H1 (cell line): ENCODE measurements at regions not wholly inside any gene's neighbourhood (a gene's known extent, or its start where the extent isn't known, plus 50 kb on each side); places are given as distances from the start of the nearest gene placed in this dataset.

Experiments used
- CTCF ChIA-PET: fragments of 300-600 bp; sonication (Branson Sonifier 250); formaldehyde crosslinking; loops from one replicate; lab custom pipeline; 2021; ENCODE audit not compliant: partially characterized antibody; lab: Charles Lee
- POLR2A ChIA-PET: fragments of 300-600 bp; sonication (Branson Sonifier 250); formaldehyde crosslinking; loops from one replicate; lab custom pipeline; 2021; ENCODE audit warnings: inconsistent platforms; ENCODE audit not compliant: partially characterized antibody; lab: Charles Lee
- DNase-seq, 2 experiments: peaks; one replicate each; pipeline versions ENCODE4 v3.0.0 to v3.0.0-alpha.2; 2010 to 2022; ENCODE audit warnings: low spot score in 2 of 2, low read depth in 1 of 2, mixed read lengths in 1 of 2
- FAIRE-seq: peaks from 2 replicates; lab custom pipeline; 2011; peaks lifted over from hg19 to GRCh38; lab: Jason Lieb, UNC
- H2AFZ ChIP-seq: 2 replicates; pipeline ENCODE4 v1.8.1; 2012; ENCODE audit warnings: low read length, inconsistent platforms
- H2AK5ac ChIP-seq: 2 replicates; pipeline ENCODE4 v1.6.1; 2013; ENCODE audit warnings: low read depth, low read length
- H2BK120ac ChIP-seq: replicated peaks from 2 replicates; pipeline ENCODE3; 2013; ENCODE audit warnings: low read depth, low read length, inconsistent platforms
- H2BK12ac ChIP-seq: 2 replicates; pipeline ENCODE4 v1.6.1; 2013; ENCODE audit warnings: low read depth, low read length
- H2BK15ac ChIP-seq: 2 replicates; pipeline ENCODE4 v1.6.1; 2013; ENCODE audit warnings: low read length
- H2BK20ac ChIP-seq: 2 replicates; pipeline ENCODE4 v1.6.1; 2013; ENCODE audit warnings: low read length
- H2BK5ac ChIP-seq: 2 replicates; pipeline ENCODE4 v1.6.1; 2013; ENCODE audit warnings: low read depth, low read length
- H3K14ac ChIP-seq: 2 replicates; pipeline ENCODE4 v1.6.1; 2013; ENCODE audit warnings: inconsistent platforms; ENCODE audit not compliant: insufficient read length
- H3K18ac ChIP-seq: 2 replicates; pipeline ENCODE4 v1.6.1; 2013; ENCODE audit warnings: low read length; ENCODE audit errors: extremely low read depth
- H3K23ac ChIP-seq: 2 replicates; pipeline ENCODE4 v1.6.1; 2013; ENCODE audit warnings: inconsistent platforms; ENCODE audit not compliant: insufficient read length
- H3K23me2 ChIP-seq: 2 replicates; pipeline ENCODE4 v1.6.1; 2013; ENCODE audit warnings: low read depth, low read length
- H3K27ac ChIP-seq: 2 replicates; pipeline ENCODE4 v1.6.1; 2011; ENCODE audit warnings: low read depth, low read length, inconsistent platforms
- H3K27me3 ChIP-seq, 4 experiments: replicated peaks in 1 of 4; 1 replicate in 1 of 4; 2 replicates in 3 of 4; pipeline versions ENCODE4 v1.6.1 to v1.8.1; 2011 to 2013; ENCODE audit warnings: low read length in 3 of 4, mild to moderate bottlenecking in 3 of 4, inconsistent platforms in 2 of 4, mixed read lengths in 2 of 4, moderate library complexity in 1 of 4; ENCODE audit not compliant: control insufficient read depth in 3 of 4, insufficient read depth in 3 of 4; ENCODE audit errors: extremely low read depth in 1 of 4
- H3K36me3 ChIP-seq, 4 experiments: 2 replicates each; pipeline versions ENCODE4 v1.6.1 to v1.8.1; 2011 to 2013; ENCODE audit warnings: mild to moderate bottlenecking in 4 of 4, low read length in 3 of 4, moderate library complexity in 2 of 4, control low read depth in 1 of 4, inconsistent platforms in 1 of 4; ENCODE audit not compliant: insufficient read depth in 4 of 4, control insufficient read depth in 2 of 4
- H3K4ac ChIP-seq: replicated peaks from 2 replicates; pipeline ENCODE3; 2013; ENCODE audit warnings: low read length, low read depth, mixed read lengths, inconsistent platforms; ENCODE audit not compliant: insufficient read length
- H3K4me1 ChIP-seq, 4 experiments: replicated peaks in 1 of 4; 1 replicate in 1 of 4; 2 replicates in 3 of 4; pipeline versions ENCODE4 v1.6.1 to v1.8.1; 2011 to 2013; ENCODE audit warnings: low read length in 3 of 4, inconsistent platforms in 2 of 4, mixed read lengths in 1 of 4; ENCODE audit not compliant: insufficient read depth in 4 of 4, control insufficient read depth in 3 of 4
- H3K4me2 ChIP-seq, 2 experiments: 2 replicates each; pipeline versions ENCODE4 v1.6.1 to v1.8.1; 2011 to 2013; ENCODE audit warnings: low read depth in 2 of 2, low read length in 2 of 2, control low read depth in 1 of 2, inconsistent platforms in 1 of 2, mild to moderate bottlenecking in 1 of 2; ENCODE audit not compliant: insufficient read depth in 1 of 2
- H3K4me3 ChIP-seq, 4 experiments: fragments of 200-600, 300-600 bp in 1 of 4; sonication (generic), shearing (Covaris generic), sonication (Bioruptor Twin) in 1 of 4; 2 replicates each; pipeline versions ENCODE4 v1.5.1 to v1.8.1; 2011 to 2016; ENCODE audit warnings: low read length in 4 of 4, low read depth in 3 of 4, control low read depth in 2 of 4, inconsistent platforms in 2 of 4, mild to moderate bottlenecking in 2 of 4, mixed read lengths in 1 of 4, moderate library complexity in 1 of 4; ENCODE audit not compliant: insufficient read depth in 2 of 4; ENCODE audit errors: extremely low read depth in 1 of 4
- H3K56ac ChIP-seq: replicated peaks from 2 replicates; pipeline ENCODE3; 2013; ENCODE audit warnings: low read depth, mild to moderate bottlenecking, mixed read lengths, low read length, inconsistent platforms; ENCODE audit not compliant: insufficient read length
- H3K79me1 ChIP-seq: 2 replicates; pipeline ENCODE4 v1.6.1; 2013; ENCODE audit warnings: low read depth, low read length, control low read depth
- H3K79me2 ChIP-seq, 2 experiments: 2 replicates each; pipeline versions ENCODE4 v1.6.1 to v1.8.1; 2012 to 2013; ENCODE audit warnings: low read length in 2 of 2, mild to moderate bottlenecking in 2 of 2, inconsistent platforms in 1 of 2; ENCODE audit not compliant: insufficient read depth in 2 of 2, control insufficient read depth in 1 of 2
- H3K9ac ChIP-seq, 4 experiments: replicated peaks in 1 of 4; 1 replicate in 1 of 4; 2 replicates in 3 of 4; pipeline versions ENCODE4 v1.6.1 to v1.8.1; 2011 to 2013; ENCODE audit warnings: low read depth in 3 of 4, low read length in 3 of 4, control low read depth in 2 of 4, mild to moderate bottlenecking in 2 of 4, moderate library complexity in 2 of 4, inconsistent platforms in 1 of 4; ENCODE audit errors: extremely low read depth in 1 of 4
- H3K9me3 ChIP-seq, 2 experiments: 2 replicates each; pipeline versions ENCODE4 v1.6.1 to v1.8.1; 2012 to 2013; ENCODE audit warnings: mild to moderate bottlenecking in 2 of 2, moderate library complexity in 2 of 2, control low read depth in 1 of 2, inconsistent platforms in 1 of 2, low read depth in 1 of 2, low read length in 1 of 2, mixed read lengths in 1 of 2; ENCODE audit not compliant: insufficient read depth in 2 of 2
- H4K20me1 ChIP-seq, 2 experiments: replicated peaks in 1 of 2; 2 replicates each; pipeline versions ENCODE3 to v1.8.1; 2011 to 2013; ENCODE audit warnings: inconsistent platforms in 2 of 2, low read length in 2 of 2, mild to moderate bottlenecking in 1 of 2; ENCODE audit not compliant: insufficient read depth in 2 of 2, control insufficient read depth in 1 of 2
- H4K5ac ChIP-seq: 2 replicates; pipeline ENCODE4 v1.6.1; 2013; ENCODE audit warnings: low read length, low read depth, mixed read lengths, inconsistent platforms; ENCODE audit not compliant: insufficient read length
- H4K8ac ChIP-seq: 2 replicates; pipeline ENCODE4 v1.8.0; 2013; ENCODE audit warnings: mild to moderate bottlenecking, moderate library complexity, low read length, inconsistent platforms; ENCODE audit not compliant: insufficient read depth; ENCODE audit errors: extremely low read depth
- H4K91ac ChIP-seq: replicated peaks from 2 replicates; pipeline ENCODE3; 2013; ENCODE audit warnings: low read length, mixed read lengths, inconsistent platforms; ENCODE audit not compliant: insufficient read length
- BACH1 ChIP-seq: IDR thresholded peaks from 2 replicates; pipeline ENCODE4 v1.6.1; 2012; ENCODE audit warnings: low read length, improper control_type of control experiment
- BCL11A ChIP-seq, 2 experiments: IDR thresholded peaks; one replicate each; pipeline ENCODE4 v1.6.1; 2011; ENCODE audit warnings: low read depth in 2 of 2, low read length in 2 of 2, mild to moderate bottlenecking in 2 of 2
- CBX5 ChIP-seq: fragments of 300-800, 300-1000 bp; sonication (generic); IDR thresholded peaks from 2 replicates; pipeline ENCODE4 v1.7.1; 2016; ENCODE audit warnings: antibody characterized with exemption, low read length, low read depth
- CEBPB ChIP-seq: IDR thresholded peaks from 2 replicates; pipeline ENCODE4 v1.6.1; 2012; ENCODE audit warnings: low read depth, low read length
- HDAC2 ChIP-seq, 2 experiments: fragments of 300-600 bp in 1 of 2; sonication (generic) in 1 of 2; IDR thresholded peaks; 2 replicates each; pipeline ENCODE4 v1.6.1; 2011 to 2012; ENCODE audit warnings: low read depth in 2 of 2, low read length in 2 of 2, mild to moderate bottlenecking in 2 of 2, moderate library complexity in 2 of 2, borderline replicate concordance in 1 of 2, inconsistent platforms in 1 of 2
- KDM1A ChIP-seq: fragments of 200-600, 300-600 bp; sonication (generic); IDR thresholded peaks from 2 replicates; pipeline ENCODE4 v1.7.1; 2016; ENCODE audit warnings: mild to moderate bottlenecking, low read length, borderline replicate concordance
- NRF1 ChIP-seq: IDR thresholded peaks from 2 replicates; pipeline ENCODE4 v1.6.1; 2011; ENCODE audit warnings: mild to moderate bottlenecking, low read depth, low read length, improper control_type of control experiment
- POLR2A ChIP-seq, 2 experiments: IDR thresholded peaks; 1 replicate in 1 of 2; 2 replicates in 1 of 2; pipeline ENCODE4 v1.6.1; 2011; ENCODE audit warnings: low read depth in 2 of 2, low read length in 2 of 2, mild to moderate bottlenecking in 2 of 2; ENCODE audit errors: control extremely low read depth in 1 of 2
- SIN3A ChIP-seq, 2 experiments: IDR thresholded peaks in 1 of 2; conservative IDR thresholded peaks in 1 of 2; 2 replicates each; pipeline ENCODE4 v1.6.1; 2011 to 2012; ENCODE audit warnings: low read length in 2 of 2, improper control_type of control experiment in 1 of 2, low read depth in 1 of 2, mild to moderate bottlenecking in 1 of 2
- TAF1 ChIP-seq: IDR thresholded peaks from 2 replicates; pipeline ENCODE4 v1.6.1; 2011; ENCODE audit warnings: mild to moderate bottlenecking, low read depth, low read length
- WGBS, 2 experiments: shearing (Covaris generic) in 1 of 2; methylation state at CpG; one replicate each; pipeline versions ENCODE4 v1.1.6 to v1.1.7; 2013 to 2015; ENCODE audit warnings: low lambda C conversion rate in 2 of 2, mixed read lengths in 2 of 2, inconsistent platforms in 1 of 2, low coverage in 1 of 2, missing lambda C conversion rate in 1 of 2; ENCODE audit not compliant: insufficient replicate concordance in 2 of 2, insufficient coverage in 1 of 2, insufficient read length in 1 of 2; ENCODE audit errors: extremely low coverage in 1 of 2, missing lambda C conversion rate in 1 of 2; 5-methylcytosine and 5-hydroxymethylcytosine counted together
- TF ChIP-seq, protein P1 (sequence below): IDR thresholded peaks from 2 replicates; pipeline ENCODE4 v1.6.1; 2012; ENCODE audit warnings: inconsistent platforms
- TF ChIP-seq, protein P2 (sequence below), 3 experiments: IDR thresholded peaks; 1 replicate in 2 of 3; 2 replicates in 1 of 3; pipeline versions ENCODE4 v1.5.1 to v1.6.1; 2011; ENCODE audit warnings: low read length in 3 of 3, mild to moderate bottlenecking in 3 of 3, inconsistent platforms in 2 of 3, low read depth in 1 of 3, moderate library complexity in 1 of 3; ENCODE audit not compliant: insufficient read depth in 1 of 3; ENCODE audit errors: control extremely low read depth in 1 of 3

DNA sequence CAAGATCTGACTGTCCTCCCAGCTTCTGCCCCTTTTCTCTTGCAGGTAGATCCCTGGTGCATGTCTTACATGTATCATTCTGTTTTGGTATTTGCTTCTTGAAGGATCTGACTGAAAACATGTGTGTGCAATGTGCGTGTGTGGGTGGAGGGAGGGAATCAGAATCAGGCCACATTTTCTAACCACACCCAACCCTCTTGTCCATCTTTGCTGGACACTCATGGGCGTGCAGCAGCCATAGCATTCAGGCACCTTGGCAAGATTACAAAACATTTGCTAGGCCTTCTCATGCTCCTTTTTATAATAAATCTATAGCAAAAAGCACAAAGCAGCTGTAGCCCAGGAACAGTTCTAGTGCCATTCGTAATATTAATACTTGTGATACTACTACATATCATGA, 233.6 kb upstream of the E2F7 start:
- H4K8ac ChIP-seq = no peak overlapping the region
- H2AFZ ChIP-seq = 0 out of 2 replicates have a peak overlapping the region, but pooled peaks have one; percentile 50
- DNase-seq = no peak
- no peak overlapping the region for H4K91ac ChIP-seq
- no peaks in the 10 kb centered on the region for H3K23me2 ChIP-seq
- H3K18ac ChIP-seq = no peak overlapping the region
- no peak overlapping the region for H3K4ac ChIP-seq
- H2BK20ac ChIP-seq = no peak overlapping the region
- POLR2A ChIA-PET = no interaction called here
- no peak overlapping the region for H3K56ac ChIP-seq
- H2BK120ac ChIP-seq = no peak overlapping the region
- H3K27ac ChIP-seq = no peak overlapping the region
- no peak overlapping the region for H2BK15ac ChIP-seq
- TF ChIP-seq, protein P1, sequence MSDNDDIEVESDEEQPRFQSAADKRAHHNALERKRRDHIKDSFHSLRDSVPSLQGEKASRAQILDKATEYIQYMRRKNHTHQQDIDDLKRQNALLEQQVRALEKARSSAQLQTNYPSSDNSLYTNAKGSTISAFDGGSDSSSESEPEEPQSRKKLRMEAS = no peak
- TF ChIP-seq CEBPB = no peak
- no peak for TF ChIP-seq CBX5
- no peak for TF ChIP-seq POLR2A (IDR thresholded peaks at IDR 0.05; ENCODE audit: control extremely low read depth in 1 of 2, low read depth in 2 of 2, low read length in 2 of 2)
- TF ChIP-seq BACH1 = no peak
- no peak for TF ChIP-seq KDM1A
- TF ChIP-seq SIN3A (conservative IDR thresholded peaks at IDR 0.05 in 1 of 2, IDR thresholded peaks at IDR 0.05 in 1 of 2; ENCODE audit: low read depth in 1 of 2, low read length in 2 of 2) = no peak
- no peak for TF ChIP-seq HDAC2 (IDR thresholded peaks at IDR 0.05; ENCODE audit: borderline replicate concordance in 1 of 2, low read depth in 2 of 2, low read length in 2 of 2)
- TF ChIP-seq TAF1 = no peak
- TF ChIP-seq NRF1 = no peak
- TF ChIP-seq, protein P2, sequence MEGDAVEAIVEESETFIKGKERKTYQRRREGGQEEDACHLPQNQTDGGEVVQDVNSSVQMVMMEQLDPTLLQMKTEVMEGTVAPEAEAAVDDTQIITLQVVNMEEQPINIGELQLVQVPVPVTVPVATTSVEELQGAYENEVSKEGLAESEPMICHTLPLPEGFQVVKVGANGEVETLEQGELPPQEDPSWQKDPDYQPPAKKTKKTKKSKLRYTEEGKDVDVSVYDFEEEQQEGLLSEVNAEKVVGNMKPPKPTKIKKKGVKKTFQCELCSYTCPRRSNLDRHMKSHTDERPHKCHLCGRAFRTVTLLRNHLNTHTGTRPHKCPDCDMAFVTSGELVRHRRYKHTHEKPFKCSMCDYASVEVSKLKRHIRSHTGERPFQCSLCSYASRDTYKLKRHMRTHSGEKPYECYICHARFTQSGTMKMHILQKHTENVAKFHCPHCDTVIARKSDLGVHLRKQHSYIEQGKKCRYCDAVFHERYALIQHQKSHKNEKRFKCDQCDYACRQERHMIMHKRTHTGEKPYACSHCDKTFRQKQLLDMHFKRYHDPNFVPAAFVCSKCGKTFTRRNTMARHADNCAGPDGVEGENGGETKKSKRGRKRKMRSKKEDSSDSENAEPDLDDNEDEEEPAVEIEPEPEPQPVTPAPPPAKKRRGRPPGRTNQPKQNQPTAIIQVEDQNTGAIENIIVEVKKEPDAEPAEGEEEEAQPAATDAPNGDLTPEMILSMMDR (IDR thresholded peaks at IDR 0.05; ENCODE audit: control extremely low read depth in 1 of 3, insufficient read depth in 1 of 3, low read depth in 1 of 3, low read length in 3 of 3) = no peak
- TF ChIP-seq BCL11A (IDR thresholded peaks at IDR 0.05; ENCODE audit: low read depth in 2 of 2, low read length in 2 of 2) = no peak
- TF ChIP-seq, all 59 proteins: peak for 0
- peaks cover 4 to 5% of the 10 kb centered on the region in 2 experiments; a peak in 2 of 4 replicates for H3K9me3 ChIP-seq
- no peak overlapping the region for H2BK5ac ChIP-seq
- no peak overlapping the region for H3K4me3 ChIP-seq
- no peak overlapping the region for H2AK5ac ChIP-seq
- no peaks in the 10 kb centered on the region for H3K79me1 ChIP-seq
- no peak overlapping the region for H3K4me2 ChIP-seq
- H4K5ac ChIP-seq = no peak overlapping the region
- H3K79me2 ChIP-seq = no peaks in the 10 kb centered on the region
- no peak overlapping the region for H3K23ac ChIP-seq
- H3K14ac ChIP-seq = no peak overlapping the region
- no peaks in the 10 kb centered on the region for H3K36me3 ChIP-seq
- no peak overlapping the region for H3K9ac ChIP-seq
- H3K4me1 ChIP-seq = no peaks in the 10 kb centered on the region
- CTCF ChIA-PET = interaction anchor here (1.0 to 1.1 kb wide), 2 partner anchors 14 to 167 kb away, joined by 3 read pairs; no protein-coding TSS in a partner anchor
- H2BK12ac ChIP-seq = no peak overlapping the region
- H4K20me1 ChIP-seq = no peaks in the 10 kb centered on the region
- FAIRE-seq = no peak
- no peaks in the 10 kb centered on the region for H3K27me3 ChIP-seq
- WGBS, 2 experiments = 77% methylated on average over 3 of the region's 3 CpGs; no CpG with 5 or more reads in 1 of the 2 experiments
